GM18907 (cell line): ENCODE measurements at regions not wholly inside any gene's neighbourhood (a gene's known extent, or its start where the extent isn't known, plus 50 kb on each side); places are given as distances from the start of the nearest gene placed in this dataset.
A peak's percentile ranks its signal among the peaks of the same experiment; 100 is the strongest.

Source experiments
- ATAC-seq: cut with Tn5 transposase; IDR thresholded peaks from one replicate; pipeline ENCODE4 v1.9.1; 2021; ENCODE audit warnings: mild to moderate bottlenecking, moderate library complexity; ENCODE audit not compliant: unreplicated experiment

GRCh38 chr12:43052441-43052840, 462.9 kb upstream of the PRICKLE1 start:
- ATAC-seq = no peak

- no peak for ATAC-seq
Measured at GRCh38 chr12:43044241-43044640, 454.7 kb upstream of the PRICKLE1 start.

GRCh38 chr12:43038991-43039390, 449.4 kb upstream of the PRICKLE1 start:
- no peak for ATAC-seq

- ATAC-seq = no peak
Measured at GRCh38 chr12:43029971-43030370, 440.4 kb upstream of the PRICKLE1 start.

- ATAC-seq = no peak
Measured at GRCh38 chr12:43028826-43029225, 439.3 kb upstream of the PRICKLE1 start.

GRCh38 chr12:43022838-43023237, 433.3 kb upstream of the PRICKLE1 start:
- ATAC-seq = no peak

GRCh38 chr12:43015090-43015737, 425.7 kb upstream of the PRICKLE1 start:
- ATAC-seq = peak; percentile 43

- peak; percentile 94 for ATAC-seq
Measured at GRCh38 chr12:43011383-43011926, 421.9 kb upstream of the PRICKLE1 start.

GRCh38 chr12:43009846-43010240, 420.3 kb upstream of the PRICKLE1 start:
- no peak for ATAC-seq

GRCh38 chr12:43008953-43009845, 419.7 kb upstream of the PRICKLE1 start:
- no peak for ATAC-seq

GRCh38 chr12:43004908-43005307, 415.4 kb upstream of the PRICKLE1 start:
- no peak for ATAC-seq

GRCh38 chr12:43004141-43004540, 414.6 kb upstream of the PRICKLE1 start:
- no peak for ATAC-seq

- no peak for ATAC-seq
Measured at GRCh38 chr12:42996869-42997431, 407.4 kb upstream of the PRICKLE1 start.

- ATAC-seq = no peak
Measured at GRCh38 chr12:42992826-42993225, 403.3 kb upstream of the PRICKLE1 start.

GRCh38 chr12:42990387-42990786, 400.8 kb upstream of the PRICKLE1 start:
- no peak for ATAC-seq

GRCh38 chr12:42987216-42987650, 397.7 kb upstream of the PRICKLE1 start:
- no peak for ATAC-seq

- ATAC-seq = no peak
Measured at GRCh38 chr12:42985506-42985905, 396.0 kb upstream of the PRICKLE1 start.

GRCh38 chr12:42982828-42983227, 393.3 kb upstream of the PRICKLE1 start:
- no peak for ATAC-seq

- ATAC-seq = no peak
Measured at GRCh38 chr12:42981379-42981778, 391.8 kb upstream of the PRICKLE1 start.

- ATAC-seq = no peak
Measured at GRCh38 chr12:42980441-42980840, 390.9 kb upstream of the PRICKLE1 start.

- ATAC-seq = no peak
Measured at GRCh38 chr12:42979746-42980145, 390.2 kb upstream of the PRICKLE1 start.

GRCh38 chr12:42978708-42979107, 389.2 kb upstream of the PRICKLE1 start:
- ATAC-seq = no peak
